ENCODE measurements at regions not wholly inside any gene's neighbourhood (a gene's known extent, or its start where the extent isn't known, plus 50 kb on each side); places are given as distances from the start of the nearest gene placed in this dataset.

DNA sequence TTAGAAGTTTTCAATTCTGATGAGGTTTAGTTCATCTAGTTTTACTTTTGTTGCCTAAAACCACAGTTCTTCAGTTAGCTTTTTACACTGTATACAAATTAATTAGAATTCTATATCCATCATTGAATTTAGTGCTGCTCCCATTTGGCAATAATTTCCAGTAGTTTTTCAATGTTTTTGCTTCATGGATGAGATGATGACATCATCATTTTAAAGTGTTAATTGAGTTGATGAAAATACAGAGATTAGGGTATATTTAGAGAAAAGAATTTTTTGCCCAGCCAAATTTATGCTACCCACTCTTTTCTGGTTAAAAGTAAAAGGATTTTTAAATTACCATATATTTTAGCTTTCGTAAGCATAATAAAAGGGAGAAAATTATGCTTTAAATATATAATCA is 323.8 kb downstream of the TMEM167A start:
- Histone ChIP-seq H3K36me3 (no peaks in the 10 kb centered on the region), H3K4me1 (no peaks in the 10 kb centered on the region), H3K9me3 (no peaks in the 10 kb centered on the region), H3K27me3 (no peaks in the 10 kb centered on the region), H3K4me3 (no peak overlapping the region), H3K27ac (no peak overlapping the region)
- DNase-seq (ENCODE audit: low spot score in 2 of 2) = no peak
- TF ChIP-seq POLR2A (IDR thresholded peaks at IDR 0.05) (no peak), POLR2AphosphoS5 (IDR thresholded peaks at IDR 0.05) (no peak)
- TF ChIP-seq, protein P1, sequence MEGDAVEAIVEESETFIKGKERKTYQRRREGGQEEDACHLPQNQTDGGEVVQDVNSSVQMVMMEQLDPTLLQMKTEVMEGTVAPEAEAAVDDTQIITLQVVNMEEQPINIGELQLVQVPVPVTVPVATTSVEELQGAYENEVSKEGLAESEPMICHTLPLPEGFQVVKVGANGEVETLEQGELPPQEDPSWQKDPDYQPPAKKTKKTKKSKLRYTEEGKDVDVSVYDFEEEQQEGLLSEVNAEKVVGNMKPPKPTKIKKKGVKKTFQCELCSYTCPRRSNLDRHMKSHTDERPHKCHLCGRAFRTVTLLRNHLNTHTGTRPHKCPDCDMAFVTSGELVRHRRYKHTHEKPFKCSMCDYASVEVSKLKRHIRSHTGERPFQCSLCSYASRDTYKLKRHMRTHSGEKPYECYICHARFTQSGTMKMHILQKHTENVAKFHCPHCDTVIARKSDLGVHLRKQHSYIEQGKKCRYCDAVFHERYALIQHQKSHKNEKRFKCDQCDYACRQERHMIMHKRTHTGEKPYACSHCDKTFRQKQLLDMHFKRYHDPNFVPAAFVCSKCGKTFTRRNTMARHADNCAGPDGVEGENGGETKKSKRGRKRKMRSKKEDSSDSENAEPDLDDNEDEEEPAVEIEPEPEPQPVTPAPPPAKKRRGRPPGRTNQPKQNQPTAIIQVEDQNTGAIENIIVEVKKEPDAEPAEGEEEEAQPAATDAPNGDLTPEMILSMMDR (IDR thresholded peaks at IDR 0.05) = no peak
- intact Hi-C loops (cut with DNase I; ENCODE audit: low total_unique reads) = no loop called here

DNA sequence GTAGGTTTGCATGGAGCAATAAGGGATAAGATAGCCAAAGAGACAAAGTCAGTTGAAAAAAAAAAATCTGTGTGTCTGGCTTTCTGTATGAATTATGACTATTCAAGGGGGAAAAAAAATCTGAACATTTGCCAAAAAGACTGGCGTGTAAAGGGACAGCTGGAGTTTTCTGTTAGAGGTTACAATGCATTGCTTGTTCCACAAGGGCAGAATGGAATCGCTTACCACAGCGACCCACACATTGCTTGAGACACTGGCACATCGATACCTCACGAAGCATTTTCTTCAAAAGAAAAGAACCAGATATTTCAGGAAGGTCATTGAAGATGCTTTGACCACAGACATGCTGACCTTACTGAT is 327.8 kb downstream of the TMEM167A start:
- DNase-seq (ENCODE audit: low spot score in 2 of 2) = no peak
- Histone ChIP-seq H3K9me3 (no peaks in the 10 kb centered on the region), H3K27me3 (no peaks in the 10 kb centered on the region), H3K4me1 (no peaks in the 10 kb centered on the region), H3K27ac (no peak overlapping the region), H3K4me3 (no peak overlapping the region), H3K36me3 (no peaks in the 10 kb centered on the region)
- TF ChIP-seq POLR2A (IDR thresholded peaks at IDR 0.05) = no peak
- TF ChIP-seq, protein P1 (IDR thresholded peaks at IDR 0.05) = no peak
- TF ChIP-seq POLR2AphosphoS5 (IDR thresholded peaks at IDR 0.05) = no peak
- intact Hi-C loops (cut with DNase I; ENCODE audit: low total_unique reads) = no loop called here

DNA sequence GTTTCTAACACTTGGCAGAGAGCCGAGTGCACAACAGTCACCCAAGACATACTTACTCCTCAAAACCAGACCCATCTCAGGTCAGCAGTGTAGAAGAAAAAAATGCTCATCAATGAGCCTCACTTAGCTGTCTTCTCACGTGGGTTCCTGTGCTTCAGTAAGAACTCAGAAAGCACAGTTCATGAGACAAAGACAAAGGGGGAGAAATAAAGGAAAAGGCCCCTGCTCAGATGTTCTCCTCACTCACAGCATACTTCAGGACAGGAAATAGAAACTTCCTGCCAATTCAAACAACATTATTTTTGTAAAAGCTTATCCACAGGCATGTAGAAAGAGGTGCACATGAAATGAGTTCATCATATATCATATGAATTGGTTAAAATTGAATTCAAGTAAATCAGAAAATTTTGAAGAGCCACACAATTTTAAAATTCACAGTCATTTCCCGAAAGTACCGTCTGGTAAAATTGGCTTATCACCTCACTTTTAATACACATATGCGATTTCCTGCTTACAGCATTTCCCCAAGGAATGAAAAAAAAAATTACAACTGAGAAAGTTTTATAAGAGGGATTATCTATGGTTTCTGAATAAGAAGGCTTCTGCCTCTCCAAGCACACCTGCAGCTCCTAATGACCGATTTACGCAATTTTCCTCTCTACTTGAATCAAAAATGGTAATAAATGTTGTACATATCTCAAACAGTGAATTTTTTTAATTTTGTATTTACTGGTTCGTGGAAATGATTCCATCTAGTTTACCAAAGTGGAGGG is 328.3 kb downstream of the TMEM167A start:
- Histone ChIP-seq H3K9me3 (no peaks in the 10 kb centered on the region), H3K27ac (no peak overlapping the region), H3K4me1 (no peaks in the 10 kb centered on the region), H3K36me3 (no peaks in the 10 kb centered on the region), H3K27me3 (no peaks in the 10 kb centered on the region), H3K4me3 (no peak overlapping the region)
- no peak for DNase-seq (ENCODE audit: low spot score in 2 of 2)
- intact Hi-C loops (cut with DNase I; ENCODE audit: low total_unique reads) = no loop called here
- no peak for TF ChIP-seq POLR2A (IDR thresholded peaks at IDR 0.05)
- TF ChIP-seq, protein P1 (IDR thresholded peaks at IDR 0.05) = no peak
- no peak for TF ChIP-seq POLR2AphosphoS5 (IDR thresholded peaks at IDR 0.05)

DNA sequence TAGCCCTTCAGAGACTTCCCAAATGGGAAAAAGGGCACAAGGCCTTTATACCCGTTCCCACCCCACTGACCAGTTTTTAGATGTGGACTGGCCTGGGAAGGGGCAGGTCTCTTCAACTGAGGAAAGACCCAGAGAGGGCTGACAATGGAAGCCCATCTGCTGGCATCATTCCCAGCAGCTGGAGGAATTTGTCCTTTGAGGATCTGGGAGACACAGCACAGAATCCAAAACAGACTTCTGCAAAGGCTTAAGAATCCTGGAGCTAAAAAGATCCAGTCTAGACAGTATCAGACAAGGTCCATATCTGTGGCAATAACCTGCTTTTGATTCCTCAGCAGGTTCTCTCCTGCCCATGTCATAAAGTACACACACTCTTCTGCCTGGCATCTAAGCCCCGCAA is 329.2 kb downstream of the TMEM167A start:
- Histone ChIP-seq H3K4me1 (no peaks in the 10 kb centered on the region), H3K27ac (no peak overlapping the region), H3K27me3 (no peaks in the 10 kb centered on the region), H3K9me3 (no peaks in the 10 kb centered on the region), H3K36me3 (no peaks in the 10 kb centered on the region), H3K4me3 (no peak overlapping the region)
- no peak for DNase-seq (ENCODE audit: low spot score in 2 of 2)
- intact Hi-C loops (cut with DNase I; ENCODE audit: low total_unique reads) = no loop called here
- no peak for TF ChIP-seq POLR2A (IDR thresholded peaks at IDR 0.05)
- TF ChIP-seq POLR2AphosphoS5 (IDR thresholded peaks at IDR 0.05) = no peak
- TF ChIP-seq, protein P1 (IDR thresholded peaks at IDR 0.05) = no peak

DNA sequence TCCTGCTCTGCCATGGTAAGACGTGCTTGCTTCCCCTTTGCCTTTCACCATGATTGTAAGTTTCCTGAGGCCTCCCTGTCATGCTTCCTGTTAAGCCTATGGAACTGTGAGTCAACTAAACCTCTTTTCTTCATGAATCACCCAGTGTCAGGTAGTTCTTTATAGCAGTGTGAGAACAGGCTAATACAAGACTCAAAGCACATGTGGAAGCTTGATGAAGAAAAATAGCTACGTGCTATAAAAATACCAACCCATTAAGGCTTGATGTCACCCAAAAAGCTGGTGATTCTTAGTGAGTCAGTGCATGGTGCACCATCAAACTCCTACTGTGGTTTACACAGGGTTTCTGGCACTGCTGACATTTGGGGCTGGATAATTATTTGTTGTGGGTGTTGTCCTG is 332.2 kb downstream of the TMEM167A start:
- Histone ChIP-seq H3K36me3 (no peaks in the 10 kb centered on the region), H3K4me1 (no peaks in the 10 kb centered on the region), H3K9me3 (no peaks in the 10 kb centered on the region), H3K27me3 (no peaks in the 10 kb centered on the region), H3K4me3 (no peak overlapping the region), H3K27ac (no peak overlapping the region)
- DNase-seq (ENCODE audit: low spot score in 2 of 2) = no peak
- no peak for TF ChIP-seq POLR2AphosphoS5 (IDR thresholded peaks at IDR 0.05)
- TF ChIP-seq, protein P1 (IDR thresholded peaks at IDR 0.05) = no peak
- TF ChIP-seq POLR2A (IDR thresholded peaks at IDR 0.05) = no peak
- intact Hi-C loops (cut with DNase I; ENCODE audit: low total_unique reads) = no loop called here
